ENCODE measurements at regions not wholly inside any gene's neighbourhood (a gene's known extent, or its start where the extent isn't known, plus 50 kb on each side); places are given as distances from the start of the nearest gene placed in this dataset.

DNA sequence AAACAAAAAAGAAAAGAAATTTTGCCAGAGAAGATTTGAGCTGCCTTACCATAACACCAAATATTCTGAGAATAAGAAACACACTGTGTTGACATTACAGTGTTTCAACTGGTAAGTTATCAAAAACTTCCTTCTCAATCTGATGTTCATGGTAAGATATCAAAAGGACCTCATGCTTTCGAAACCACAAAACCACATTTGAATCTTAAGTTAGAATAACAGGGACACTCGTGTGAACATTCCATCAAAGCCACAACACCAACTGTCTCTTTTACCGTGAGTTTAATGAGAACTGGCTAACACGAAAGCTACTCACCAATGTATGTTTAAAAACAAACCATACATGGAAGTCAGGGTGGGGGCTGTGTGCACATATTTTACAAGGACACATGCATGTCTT, 73.0 kb upstream of the OPRM1 start:
- 0% methylated on average over 4 of the region's 4 CpGs for WGBS (ENCODE audit: insufficient coverage, low coverage, missing lambda C conversion rate)
- FAIRE-seq (no peak), DNase-seq (ENCODE audit: extremely low read depth in 1 of 4, low spot score in 3 of 4) (no peak), ATAC-seq (no peak)
- in situ Hi-C loops (cut with MboI), result no loop called here
- H3K9ac ChIP-seq (ENCODE audit: insufficient read depth in 1 of 2, low read depth in 2 of 2, low read length in 2 of 2), result no peak overlapping the region
- intact Hi-C loops (cut with micrococcal nuclease), result no loop called here
- no peaks in the 10 kb centered on the region for H3K36me3 ChIP-seq (ENCODE audit: control insufficient read depth, insufficient read depth, low read length)
- no peak overlapping the region for H2AFZ ChIP-seq (ENCODE audit: low read depth, low read length)
- BruUV-seq (replicated peaks), result no TSS peak
- H3K27me3 ChIP-seq (ENCODE audit: control insufficient read depth in 2 of 2, insufficient read depth in 2 of 2, low read length in 2 of 2), result no peaks in the 10 kb centered on the region
- no peak overlapping the region for H3K27ac ChIP-seq (ENCODE audit: extremely low read depth, low read depth, low read length)
- no peaks in the 10 kb centered on the region; the same call in 1 of the 2 replicates for H3K9me3 ChIP-seq (replicated peaks; ENCODE audit: control insufficient read depth, insufficient read depth, low read depth, low read length)
- H3K9me1 ChIP-seq (ENCODE audit: control insufficient read depth, insufficient read depth, low read length), result no peaks in the 10 kb centered on the region
- no peaks in the 10 kb centered on the region for H4K20me1 ChIP-seq (replicated peaks; ENCODE audit: control insufficient read depth, insufficient read depth, low read length)
- H3K4me3 ChIP-seq, result no peak overlapping the region
- CTCF ChIA-PET (ENCODE audit: low intra/inter-chr PET ratio), result no interaction called here
- H3K79me2 ChIP-seq (ENCODE audit: control insufficient read depth, insufficient read depth, low read length), result no peaks in the 10 kb centered on the region
- no peak overlapping the region for H3K4me2 ChIP-seq (ENCODE audit: insufficient read depth, low read length)
- TF ChIP-seq, protein P1, sequence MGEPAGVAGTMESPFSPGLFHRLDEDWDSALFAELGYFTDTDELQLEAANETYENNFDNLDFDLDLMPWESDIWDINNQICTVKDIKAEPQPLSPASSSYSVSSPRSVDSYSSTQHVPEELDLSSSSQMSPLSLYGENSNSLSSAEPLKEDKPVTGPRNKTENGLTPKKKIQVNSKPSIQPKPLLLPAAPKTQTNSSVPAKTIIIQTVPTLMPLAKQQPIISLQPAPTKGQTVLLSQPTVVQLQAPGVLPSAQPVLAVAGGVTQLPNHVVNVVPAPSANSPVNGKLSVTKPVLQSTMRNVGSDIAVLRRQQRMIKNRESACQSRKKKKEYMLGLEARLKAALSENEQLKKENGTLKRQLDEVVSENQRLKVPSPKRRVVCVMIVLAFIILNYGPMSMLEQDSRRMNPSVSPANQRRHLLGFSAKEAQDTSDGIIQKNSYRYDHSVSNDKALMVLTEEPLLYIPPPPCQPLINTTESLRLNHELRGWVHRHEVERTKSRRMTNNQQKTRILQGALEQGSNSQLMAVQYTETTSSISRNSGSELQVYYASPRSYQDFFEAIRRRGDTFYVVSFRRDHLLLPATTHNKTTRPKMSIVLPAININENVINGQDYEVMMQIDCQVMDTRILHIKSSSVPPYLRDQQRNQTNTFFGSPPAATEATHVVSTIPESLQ (CRISPR knock-in tag; IDR thresholded peaks at IDR 0.05), result no peak
- TF ChIP-seq SAFB2 (IDR thresholded peaks at IDR 0.05; ENCODE audit: borderline replicate concordance, low read depth, low read length, severe bottlenecking) (no peak), FOXA3 (CRISPR knock-in tag; conservative IDR thresholded peaks at IDR 0.05 in 1 of 2, IDR thresholded peaks at IDR 0.05 in 1 of 2) (no peak), FOXJ2 (tag; IDR thresholded peaks at IDR 0.05) (no peak), CBFB (CRISPR knock-in tag; IDR thresholded peaks at IDR 0.05) (no peak), MXI1 (IDR thresholded peaks at IDR 0.05; ENCODE audit: low read depth, low read length) (no peak), PTBP1 (IDR thresholded peaks at IDR 0.05; ENCODE audit: low read depth, low read length) (no peak), COPS2 (conservative IDR thresholded peaks at IDR 0.05) (no peak)
- POLR2A ChIA-PET, result no interaction called here
- H3K4me1 ChIP-seq (replicated peaks in 1 of 2; ENCODE audit: control insufficient read depth in 2 of 2, insufficient read depth in 2 of 2, low read length in 2 of 2), result no peaks in the 10 kb centered on the region
